Osteocyte (in vitro differentiated cells): ENCODE measurements at regions not wholly inside any gene's neighbourhood (a gene's known extent, or its start where the extent isn't known, plus 50 kb on each side); places are given as distances from the start of the nearest gene placed in this dataset.

Experiments used
- DNase-seq: peaks from one replicate; pipeline ENCODE4 v3.0.0; 2021; ENCODE audit warnings: mixed read lengths; ENCODE audit not compliant: unreplicated experiment; ENCODE audit errors: extremely low spot score
- H3K27ac Mint-ChIP-seq: one replicate; pipeline ENCODE4 v1.8.0; 2021; ENCODE audit warnings: mild to moderate bottlenecking, mixed read lengths; ENCODE audit not compliant: unreplicated experiment
- H3K27me3 Mint-ChIP-seq: one replicate; pipeline ENCODE4 v1.8.0; 2021; ENCODE audit warnings: mixed read lengths; ENCODE audit not compliant: unreplicated experiment
- H3K36me3 Mint-ChIP-seq: one replicate; pipeline ENCODE4 v1.8.0; 2021; ENCODE audit warnings: mixed read lengths; ENCODE audit not compliant: unreplicated experiment
- H3K4me1 Mint-ChIP-seq: one replicate; pipeline ENCODE4 v1.8.0; 2021; ENCODE audit warnings: mixed read lengths; ENCODE audit not compliant: unreplicated experiment
- H3K4me3 Mint-ChIP-seq: one replicate; pipeline ENCODE4 v1.8.0; 2021; ENCODE audit warnings: mild to moderate bottlenecking, moderate library complexity, mixed read lengths; ENCODE audit not compliant: unreplicated experiment
- H3K9me3 Mint-ChIP-seq: one replicate; pipeline ENCODE4 v1.8.0; 2021; ENCODE audit warnings: mixed read lengths; ENCODE audit not compliant: unreplicated experiment
- CTCF ChIP-seq: fragments of 200-600 bp; sonication (generic); IDR thresholded peaks from 2 replicates; pipeline ENCODE4 v1.5.0; 2021; ENCODE audit warnings: antibody characterized with exemption, mild to moderate bottlenecking, moderate library complexity

DNA sequence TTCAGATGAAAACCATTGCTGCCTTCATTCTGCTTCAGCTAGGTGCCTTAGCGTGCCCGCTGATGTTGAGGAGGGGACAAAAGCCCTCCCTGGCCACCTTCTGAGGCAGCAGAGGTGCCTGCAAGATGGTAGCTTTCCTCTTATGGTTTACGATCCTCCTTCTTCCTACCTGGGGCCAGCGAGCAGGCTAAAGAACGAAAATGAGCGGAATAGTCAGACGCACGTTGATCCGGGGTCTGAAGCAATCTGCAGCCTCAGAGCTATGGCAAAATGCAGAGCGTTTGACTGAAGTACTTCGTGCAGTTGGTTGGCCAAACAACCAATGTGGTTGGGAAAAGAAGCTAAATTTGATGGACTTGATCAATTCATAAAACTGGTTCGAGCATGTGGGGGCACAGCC is 95.5 kb downstream of the GATA3 start:
- peaks cover 2% of the 10 kb centered on the region for H3K27me3 Mint-ChIP-seq
- no peak for TF ChIP-seq CTCF
- DNase-seq = no peak
- H3K9me3 Mint-ChIP-seq = peaks cover 6% of the 10 kb centered on the region
- no peaks in the 10 kb centered on the region for H3K4me1 Mint-ChIP-seq
- H3K4me3 Mint-ChIP-seq = no peak overlapping the region
- no peak overlapping the region for H3K27ac Mint-ChIP-seq
- no peaks in the 10 kb centered on the region for H3K36me3 Mint-ChIP-seq

GRCh38 chr10:8150401-8150905 is 96.0 kb downstream of the GATA3 start:
- Mint-ChIP-seq H3K36me3 (no peaks in the 10 kb centered on the region), H3K9me3 (peaks cover 6% of the 10 kb centered on the region), H3K4me3 (no peak overlapping the region), H3K27me3 (peaks cover 2% of the 10 kb centered on the region), H3K4me1 (no peaks in the 10 kb centered on the region), H3K27ac (no peak overlapping the region)
- no peak for DNase-seq
- no peak for TF ChIP-seq CTCF

DNA sequence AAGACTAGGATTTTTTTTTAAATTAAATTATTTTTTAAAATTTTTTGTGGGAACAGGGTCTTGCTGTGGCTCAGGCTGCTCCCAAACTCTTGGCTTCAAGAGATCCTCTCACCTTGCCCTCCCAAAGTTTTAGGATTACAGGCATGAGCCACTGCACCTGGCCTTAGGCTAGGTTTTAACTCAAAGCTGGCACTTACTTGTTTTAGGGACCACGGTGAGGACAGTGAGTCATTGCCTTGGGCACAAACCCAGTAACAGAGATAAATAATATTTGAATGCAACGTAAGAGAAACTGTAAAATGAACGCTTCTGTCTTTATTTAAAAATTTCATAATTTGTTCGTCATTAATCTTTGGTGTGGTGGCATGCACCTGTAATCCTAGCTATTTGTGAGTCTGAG is 96.6 kb downstream of the GATA3 start:
- Mint-ChIP-seq H3K4me3 (no peak overlapping the region), H3K27ac (no peak overlapping the region), H3K4me1 (no peaks in the 10 kb centered on the region), H3K9me3 (peaks cover 6% of the 10 kb centered on the region), H3K27me3 (peaks cover 2% of the 10 kb centered on the region), H3K36me3 (no peaks in the 10 kb centered on the region)
- TF ChIP-seq CTCF = no peak
- no peak for DNase-seq

GRCh38 chr10:8156918-8157317 is 102.4 kb downstream of the GATA3 start:
- no peak for TF ChIP-seq CTCF
- H3K4me1 Mint-ChIP-seq = no peaks in the 10 kb centered on the region
- no peak for DNase-seq
- no peaks in the 10 kb centered on the region for H3K27me3 Mint-ChIP-seq
- H3K36me3 Mint-ChIP-seq = no peaks in the 10 kb centered on the region
- no peak overlapping the region for H3K27ac Mint-ChIP-seq
- H3K4me3 Mint-ChIP-seq = no peak overlapping the region
- peaks cover 24% of the 10 kb centered on the region for H3K9me3 Mint-ChIP-seq

- DNase-seq = no peak
- peaks cover 28% of the 10 kb centered on the region for H3K9me3 Mint-ChIP-seq
- no peak for TF ChIP-seq CTCF
- H3K36me3 Mint-ChIP-seq = no peaks in the 10 kb centered on the region
- H3K27ac Mint-ChIP-seq = no peak overlapping the region
- H3K4me3 Mint-ChIP-seq = no peak overlapping the region
- H3K4me1 Mint-ChIP-seq = no peaks in the 10 kb centered on the region
- H3K27me3 Mint-ChIP-seq = no peaks in the 10 kb centered on the region
These were observed 103.9 kb downstream of the GATA3 start for GRCh38 chr10:8158193-8159071.
